H9 (cell line): ENCODE measurements at regions not wholly inside any gene's neighbourhood (a gene's known extent, or its start where the extent isn't known, plus 50 kb on each side); places are given as distances from the start of the nearest gene placed in this dataset.

ENCODE experiments used
- DNase-seq: peaks from one replicate; pipeline ENCODE4 v3.0.0-alpha.2; 2017
- H2AFZ ChIP-seq: one replicate; pipeline ENCODE4 v1.6.1; 2013; ENCODE audit warnings: mild to moderate bottlenecking, low read length, control low read depth, moderate library complexity
- H2AK5ac ChIP-seq: 2 replicates; pipeline ENCODE4 v1.6.1; 2013; ENCODE audit warnings: low read length, control low read depth, mixed read lengths; ENCODE audit not compliant: insufficient read length
- H2BK120ac ChIP-seq: one replicate; pipeline ENCODE4 v1.6.1; 2013; ENCODE audit warnings: low read depth, mild to moderate bottlenecking, low read length, control low read depth, inconsistent platforms; ENCODE audit not compliant: poor library complexity, severe bottlenecking
- H2BK12ac ChIP-seq: 2 replicates; pipeline ENCODE4 v1.6.1; 2013; ENCODE audit warnings: low read length, control low read depth, mixed read lengths, low read depth; ENCODE audit not compliant: insufficient read length
- H2BK15ac ChIP-seq: 2 replicates; pipeline ENCODE4 v1.6.1; 2013; ENCODE audit warnings: low read depth, low read length, control low read depth
- H2BK20ac ChIP-seq: one replicate; pipeline ENCODE4 v1.6.1; 2013; ENCODE audit warnings: low read depth, mild to moderate bottlenecking, low read length, control low read depth, inconsistent platforms; ENCODE audit not compliant: poor library complexity, severe bottlenecking
- H2BK5ac ChIP-seq: 2 replicates; pipeline ENCODE4 v1.6.1; 2013; ENCODE audit warnings: low read length, control low read depth, mixed read lengths; ENCODE audit not compliant: insufficient read length
- H3K14ac ChIP-seq: 2 replicates; pipeline ENCODE4 v1.6.1; 2013; ENCODE audit warnings: low read length, control low read depth; ENCODE audit not compliant: insufficient read depth
- H3K18ac ChIP-seq: 2 replicates; pipeline ENCODE4 v1.6.1; 2013; ENCODE audit warnings: low read depth, mild to moderate bottlenecking, mixed read lengths, low read length, control low read depth; ENCODE audit not compliant: insufficient read length
- H3K23ac ChIP-seq: 2 replicates; pipeline ENCODE4 v1.6.1; 2013; ENCODE audit warnings: low read length, control low read depth, mixed read lengths, low read depth; ENCODE audit not compliant: insufficient read length
- H3K23me2 ChIP-seq: 2 replicates; pipeline ENCODE4 v1.6.1; 2013; ENCODE audit warnings: low read depth, mild to moderate bottlenecking, mixed read lengths, low read length, control low read depth; ENCODE audit not compliant: insufficient read length, poor library complexity, severe bottlenecking
- H3K27ac ChIP-seq: 2 replicates; pipeline ENCODE4 v1.5.1; 2013; ENCODE audit warnings: low read length, control low read depth, mixed read lengths, low read depth; ENCODE audit not compliant: insufficient read length
- H3K27me3 ChIP-seq: 2 replicates; pipeline ENCODE4 v1.6.1; 2013; ENCODE audit warnings: low read length, control low read depth, inconsistent platforms; ENCODE audit not compliant: insufficient read depth
- H3K4ac ChIP-seq: 2 replicates; pipeline ENCODE4 v1.6.1; 2013; ENCODE audit warnings: low read depth, mild to moderate bottlenecking, control low read depth, inconsistent platforms, low read length, moderate library complexity
- H3K4me1 ChIP-seq: 2 replicates; pipeline ENCODE4 v1.6.1; 2013; ENCODE audit warnings: low read length, control low read depth, inconsistent platforms; ENCODE audit not compliant: insufficient read depth
- H3K4me2 ChIP-seq: 2 replicates; pipeline ENCODE4 v1.6.1; 2013; ENCODE audit warnings: low read length, control low read depth, mixed read lengths; ENCODE audit not compliant: insufficient read length, insufficient read depth
- H3K56ac ChIP-seq: 2 replicates; pipeline ENCODE4 v1.6.1; 2013; ENCODE audit warnings: low read depth, mild to moderate bottlenecking, mixed read lengths, low read length, control low read depth; ENCODE audit not compliant: insufficient read length
- H3K79me1 ChIP-seq: 2 replicates; pipeline ENCODE4 v1.6.1; 2013; ENCODE audit warnings: low read depth, mild to moderate bottlenecking, moderate library complexity, low read length, control low read depth, inconsistent platforms; ENCODE audit not compliant: insufficient read depth, poor library complexity, severe bottlenecking
- H3K79me2 ChIP-seq: 2 replicates; pipeline ENCODE4 v1.6.1; 2013; ENCODE audit warnings: low read length, control low read depth, inconsistent platforms; ENCODE audit not compliant: insufficient read depth
- H3K9ac ChIP-seq: 2 replicates; pipeline ENCODE4 v1.6.1; 2013; ENCODE audit warnings: low read length, control low read depth, mixed read lengths; ENCODE audit not compliant: insufficient read length; ENCODE audit errors: extremely low read depth
- H3K9me3 ChIP-seq: one replicate; pipeline ENCODE4 v1.6.1; 2013; ENCODE audit warnings: low read depth, low read length, inconsistent platforms; ENCODE audit not compliant: control insufficient read depth
- H3T11ph ChIP-seq: one replicate; pipeline ENCODE4 v1.6.1; 2013; ENCODE audit warnings: mild to moderate bottlenecking, low read length, control low read depth, inconsistent platforms
- H4K20me1 ChIP-seq: one replicate; pipeline ENCODE4 v1.6.1; 2013; ENCODE audit not compliant: control insufficient read depth, insufficient read length, insufficient read depth
- H4K5ac ChIP-seq: 2 replicates; pipeline ENCODE4 v1.6.1; 2013; ENCODE audit warnings: low read depth, mild to moderate bottlenecking, mixed read lengths, low read length, control low read depth; ENCODE audit not compliant: insufficient read length
- H4K8ac ChIP-seq: replicated peaks from 2 replicates; pipeline ENCODE4 v1.6.1; 2013; ENCODE audit warnings: low read length, control low read depth, mixed read lengths, low read depth; ENCODE audit not compliant: insufficient read length
- H4K91ac ChIP-seq: 2 replicates; pipeline ENCODE4 v1.6.1; 2013; ENCODE audit warnings: low read depth, mild to moderate bottlenecking, moderate library complexity, mixed read lengths, low read length, control low read depth; ENCODE audit not compliant: insufficient read length
- H3K27ac Mint-ChIP-seq, 3 experiments: 2 replicates in 2 of 3; 3 replicates in 1 of 3; pipeline ENCODE4 v1.8.0; 2020 to 2021; ENCODE audit warnings: mixed read lengths in 3 of 3, mild to moderate bottlenecking in 1 of 3, moderate library complexity in 1 of 3
- H3K27me3 Mint-ChIP-seq: 2 replicates; pipeline ENCODE4 v1.8.0; 2021; ENCODE audit warnings: low read depth, mild to moderate bottlenecking, moderate library complexity, mixed read lengths
- H3K36me3 Mint-ChIP-seq, 3 experiments: 2 replicates in 2 of 3; 3 replicates in 1 of 3; pipeline ENCODE4 v1.8.0; 2020 to 2021; ENCODE audit warnings: low read depth in 3 of 3, mixed read lengths in 3 of 3; ENCODE audit not compliant: insufficient read depth in 1 of 3
- H3K4me1 Mint-ChIP-seq, 2 experiments: 2 replicates each; pipeline ENCODE4 v1.8.0; 2020; ENCODE audit warnings: mixed read lengths in 2 of 2
- H3K4me3 Mint-ChIP-seq, 2 experiments: 2 replicates in 1 of 2; 3 replicates in 1 of 2; pipeline ENCODE4 v1.8.0; 2020 to 2021; ENCODE audit warnings: mild to moderate bottlenecking in 2 of 2, mixed read lengths in 2 of 2, moderate library complexity in 1 of 2
- H3K9me3 Mint-ChIP-seq, 2 experiments: 2 replicates in 1 of 2; 3 replicates in 1 of 2; pipeline ENCODE4 v1.8.0; 2020; ENCODE audit warnings: mild to moderate bottlenecking in 2 of 2, mixed read lengths in 2 of 2, moderate library complexity in 1 of 2
- WGBS: extraction: QIAGEN DNeasy Blood & Tissue Kit; methylation state at CpG from one replicate; pipeline ENCODE4 v1.1.7; 2013; ENCODE audit warnings: missing lambda C conversion rate, low lambda C conversion rate, mixed read lengths; ENCODE audit not compliant: insufficient read length; ENCODE audit errors: extremely low coverage; 5-methylcytosine and 5-hydroxymethylcytosine counted together
- TF ChIP-seq, protein P1 (sequence below): fragments of 200-600 bp; sonication (generic); conservative IDR thresholded peaks from 3 replicates; pipeline ENCODE4 v1.8.0; 2021; ENCODE audit warnings: antibody characterized with exemption, mild to moderate bottlenecking

GRCh38 chr21:28789523-28789922 lies 203.2 kb downstream of the LTN1 start:
- H3K23ac ChIP-seq: no peak overlapping the region
- TF ChIP-seq, protein P1, sequence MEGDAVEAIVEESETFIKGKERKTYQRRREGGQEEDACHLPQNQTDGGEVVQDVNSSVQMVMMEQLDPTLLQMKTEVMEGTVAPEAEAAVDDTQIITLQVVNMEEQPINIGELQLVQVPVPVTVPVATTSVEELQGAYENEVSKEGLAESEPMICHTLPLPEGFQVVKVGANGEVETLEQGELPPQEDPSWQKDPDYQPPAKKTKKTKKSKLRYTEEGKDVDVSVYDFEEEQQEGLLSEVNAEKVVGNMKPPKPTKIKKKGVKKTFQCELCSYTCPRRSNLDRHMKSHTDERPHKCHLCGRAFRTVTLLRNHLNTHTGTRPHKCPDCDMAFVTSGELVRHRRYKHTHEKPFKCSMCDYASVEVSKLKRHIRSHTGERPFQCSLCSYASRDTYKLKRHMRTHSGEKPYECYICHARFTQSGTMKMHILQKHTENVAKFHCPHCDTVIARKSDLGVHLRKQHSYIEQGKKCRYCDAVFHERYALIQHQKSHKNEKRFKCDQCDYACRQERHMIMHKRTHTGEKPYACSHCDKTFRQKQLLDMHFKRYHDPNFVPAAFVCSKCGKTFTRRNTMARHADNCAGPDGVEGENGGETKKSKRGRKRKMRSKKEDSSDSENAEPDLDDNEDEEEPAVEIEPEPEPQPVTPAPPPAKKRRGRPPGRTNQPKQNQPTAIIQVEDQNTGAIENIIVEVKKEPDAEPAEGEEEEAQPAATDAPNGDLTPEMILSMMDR: no peak

More at GRCh38 chr21:28789523-28789922, 203.2 kb downstream of the LTN1 start:
- H3K79me1 ChIP-seq: no peaks in the 10 kb centered on the region
- Mint-ChIP-seq H3K4me1 (peaks cover 0 to 13% of the 10 kb centered on the region in 2 experiments; a peak in 1 of 4 replicates), H3K27ac (no peak overlapping the region), H3K27me3 (no peaks in the 10 kb centered on the region), H3K36me3 (peaks cover 6 to 8% (median 6%) of the 10 kb centered on the region in 3 experiments; a peak in 3 of 7 replicates), H3K4me3 (no peak overlapping the region), H3K9me3 (peaks cover 13% of the 10 kb centered on the region in 2 experiments; a peak in 4 of 5 replicates)
- no peak overlapping the region for H3K14ac ChIP-seq
- no peaks in the 10 kb centered on the region for H3K9me3 ChIP-seq
- no peak overlapping the region for H2BK15ac ChIP-seq
- no peaks in the 10 kb centered on the region for H3K23me2 ChIP-seq
- H2BK12ac ChIP-seq: no peak overlapping the region
- no peak overlapping the region for H4K8ac ChIP-seq
- H2BK5ac ChIP-seq: no peak overlapping the region
- H2AK5ac ChIP-seq: no peak overlapping the region
- H4K20me1 ChIP-seq: no peaks in the 10 kb centered on the region
- WGBS: no CpG with 5 or more reads among the region's 3 CpGs
- DNase-seq: no peak
- no peak overlapping the region for H4K91ac ChIP-seq
- H3K27me3 ChIP-seq: no peaks in the 10 kb centered on the region
- H3K4me2 ChIP-seq: no peak overlapping the region
- H2BK120ac ChIP-seq: no peak overlapping the region
- no peak overlapping the region for H3K18ac ChIP-seq
- no peak overlapping the region for H2BK20ac ChIP-seq
- H3K79me2 ChIP-seq: no peaks in the 10 kb centered on the region
- H3K56ac ChIP-seq: no peak overlapping the region
- no peak overlapping the region for H2AFZ ChIP-seq
- H3T11ph ChIP-seq: no peak overlapping the region
- H3K9ac ChIP-seq: no peak overlapping the region
- H3K4me1 ChIP-seq: no peaks in the 10 kb centered on the region
- no peak overlapping the region for H3K27ac ChIP-seq
- no peak overlapping the region for H4K5ac ChIP-seq
- H3K4ac ChIP-seq: no peak overlapping the region
